ENCODE measurements at regions not wholly inside any gene's neighbourhood (a gene's known extent, or its start where the extent isn't known, plus 50 kb on each side); places are given as distances from the start of the nearest gene placed in this dataset.
A peak's percentile ranks its signal among the peaks of the same experiment; 100 is the strongest.

GRCh38 chr12:75876832-75877762 is 154.5 kb downstream of the PHLDA1 start:
- no peak overlapping the region for H2AFZ ChIP-seq (ENCODE audit: low read length)
- peak overlapping the region; percentile 75 for H3K4me2 ChIP-seq (ENCODE audit: insufficient read depth, low read length)
- no peak for DNase-seq (ENCODE audit: insufficient read length, low spot score, missing footprints)
- H3K36me3 ChIP-seq (ENCODE audit: insufficient read depth, low read length) = no peaks in the 10 kb centered on the region
- no peaks in the 10 kb centered on the region for H3K27me3 ChIP-seq (ENCODE audit: insufficient read depth, low read length)
- H3K79me2 ChIP-seq (ENCODE audit: insufficient read depth, low read length) = no peaks in the 10 kb centered on the region
- peaks cover 14% of the 10 kb centered on the region for H3K4me1 ChIP-seq (ENCODE audit: insufficient read depth, low read length)
- H3K27ac ChIP-seq (ENCODE audit: low read depth, low read length) = peak overlapping the region; percentile 62
- peak overlapping the region; percentile 47 for H3K4me3 ChIP-seq (ENCODE audit: insufficient read depth, low read length)
- no peaks in the 10 kb centered on the region for H4K20me1 ChIP-seq (ENCODE audit: insufficient read depth, low read length)
- TF ChIP-seq CTCF (IDR thresholded peaks at IDR 0.05; ENCODE audit: extremely low read depth, low read depth, low read length) = no peak
- no peaks in the 10 kb centered on the region for H3K9me3 ChIP-seq (ENCODE audit: low read depth, low read length)

GRCh38 chr12:75874441-75874840 is 157.1 kb downstream of the PHLDA1 start:
- Histone ChIP-seq H3K4me3 (ENCODE audit: insufficient read depth, low read length) (no peak overlapping the region), H3K9me3 (ENCODE audit: low read depth, low read length) (no peaks in the 10 kb centered on the region), H2AFZ (ENCODE audit: low read length) (no peak overlapping the region), H3K4me1 (ENCODE audit: insufficient read depth, low read length) (peaks cover 14% of the 10 kb centered on the region), H3K27me3 (ENCODE audit: insufficient read depth, low read length) (no peaks in the 10 kb centered on the region), H4K20me1 (ENCODE audit: insufficient read depth, low read length) (no peaks in the 10 kb centered on the region), H3K36me3 (ENCODE audit: insufficient read depth, low read length) (no peaks in the 10 kb centered on the region), H3K27ac (ENCODE audit: low read depth, low read length) (no peak overlapping the region), H3K79me2 (ENCODE audit: insufficient read depth, low read length) (no peaks in the 10 kb centered on the region), H3K4me2 (ENCODE audit: insufficient read depth, low read length) (no peak overlapping the region)
- no peak for TF ChIP-seq CTCF (IDR thresholded peaks at IDR 0.05; ENCODE audit: extremely low read depth, low read depth, low read length)
- no peak for DNase-seq (ENCODE audit: insufficient read length, low spot score, missing footprints)

- no peak for TF ChIP-seq CTCF (IDR thresholded peaks at IDR 0.05; ENCODE audit: extremely low read depth, low read depth, low read length)
- DNase-seq (ENCODE audit: insufficient read length, low spot score, missing footprints) = no peak
- Histone ChIP-seq H3K79me2 (ENCODE audit: insufficient read depth, low read length) (no peaks in the 10 kb centered on the region), H3K36me3 (ENCODE audit: insufficient read depth, low read length) (no peaks in the 10 kb centered on the region), H3K27me3 (ENCODE audit: insufficient read depth, low read length) (no peaks in the 10 kb centered on the region), H3K4me1 (ENCODE audit: insufficient read depth, low read length) (peaks cover 8% of the 10 kb centered on the region), H3K27ac (ENCODE audit: low read depth, low read length) (no peak overlapping the region), H4K20me1 (ENCODE audit: insufficient read depth, low read length) (no peaks in the 10 kb centered on the region), H3K4me3 (ENCODE audit: insufficient read depth, low read length) (no peak overlapping the region), H2AFZ (ENCODE audit: low read length) (no peak overlapping the region), H3K4me2 (ENCODE audit: insufficient read depth, low read length) (no peak overlapping the region), H3K9me3 (ENCODE audit: low read depth, low read length) (no peaks in the 10 kb centered on the region)
These were observed 158.8 kb downstream of the PHLDA1 start for GRCh38 chr12:75872762-75873161.

GRCh38 chr12:75870878-75871277 is 160.7 kb downstream of the PHLDA1 start:
- Histone ChIP-seq H3K9me3 (ENCODE audit: low read depth, low read length) (no peaks in the 10 kb centered on the region), H3K36me3 (ENCODE audit: insufficient read depth, low read length) (no peaks in the 10 kb centered on the region), H3K79me2 (ENCODE audit: insufficient read depth, low read length) (no peaks in the 10 kb centered on the region), H3K4me3 (ENCODE audit: insufficient read depth, low read length) (no peak overlapping the region), H4K20me1 (ENCODE audit: insufficient read depth, low read length) (no peaks in the 10 kb centered on the region), H2AFZ (ENCODE audit: low read length) (no peak overlapping the region), H3K27me3 (ENCODE audit: insufficient read depth, low read length) (no peaks in the 10 kb centered on the region), H3K4me1 (ENCODE audit: insufficient read depth, low read length) (no peaks in the 10 kb centered on the region), H3K4me2 (ENCODE audit: insufficient read depth, low read length) (no peak overlapping the region), H3K27ac (ENCODE audit: low read depth, low read length) (no peak overlapping the region)
- TF ChIP-seq CTCF (IDR thresholded peaks at IDR 0.05; ENCODE audit: extremely low read depth, low read depth, low read length) = no peak
- DNase-seq (ENCODE audit: insufficient read length, low spot score, missing footprints) = peak; percentile 21
